Femur (tissue), 1 donor: ENCODE measurements at regions not wholly inside any gene's neighbourhood (a gene's known extent, or its start where the extent isn't known, plus 50 kb on each side); places are given as distances from the start of the nearest gene placed in this dataset.
"Not testable (repeated sequence)": the region's sequence is repeated elsewhere in the genome, so short reads cannot be mapped to it uniquely, and the experiment has no call there.

Source experiments
- DNase-seq: peaks from one replicate; pipeline ENCODE4 v3.0.0-alpha.2; 2017

DNA sequence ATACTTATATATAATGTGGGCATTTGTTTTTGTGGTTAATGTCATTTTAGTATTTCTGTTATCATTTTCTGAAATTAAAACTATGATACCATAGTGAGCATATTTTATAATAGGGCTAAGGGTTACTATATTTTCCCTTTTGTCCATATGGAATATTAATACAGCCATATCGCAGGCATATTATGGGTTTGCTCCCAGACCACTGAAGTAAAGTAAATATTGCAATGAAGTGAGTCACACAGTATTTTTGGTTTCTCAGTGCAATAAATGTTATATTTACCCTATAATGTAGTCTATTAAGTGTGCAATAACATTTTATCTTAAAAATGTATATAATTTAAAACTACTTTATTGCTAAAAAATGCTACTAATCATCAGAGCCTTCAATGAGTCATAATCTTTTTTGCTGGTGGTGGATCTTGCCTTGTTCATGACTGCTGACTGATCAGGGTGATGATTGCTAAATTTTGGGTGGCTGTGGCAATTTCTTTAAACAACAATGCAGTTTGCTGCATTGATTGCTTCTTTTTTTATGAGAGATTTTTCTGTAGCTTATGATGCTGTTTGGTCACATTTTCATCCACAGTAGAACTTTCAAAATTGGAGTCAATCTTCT lies 1044.5 kb upstream of the NOVA1 start:
- DNase-seq = no peak

DNA sequence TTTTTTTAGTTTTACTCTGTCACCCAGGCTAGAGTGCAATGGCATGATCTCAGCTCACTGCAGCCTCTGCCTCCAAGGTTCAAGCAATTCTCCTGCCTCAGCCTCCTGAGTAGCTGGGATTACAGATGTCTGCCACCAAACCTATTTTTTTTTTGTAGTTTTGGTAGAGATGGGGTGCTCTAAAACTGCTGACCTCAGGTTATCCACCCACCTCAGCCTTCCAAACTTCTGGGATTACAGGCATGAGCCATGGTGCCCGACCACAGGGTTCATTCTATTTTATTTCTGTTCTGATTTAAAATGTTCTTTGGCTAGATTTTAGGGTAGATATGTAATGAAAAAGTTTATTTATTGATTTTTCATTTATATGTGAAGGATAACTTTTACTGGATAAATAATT lies 1062.8 kb upstream of the NOVA1 start:
- DNase-seq = no peak

DNA sequence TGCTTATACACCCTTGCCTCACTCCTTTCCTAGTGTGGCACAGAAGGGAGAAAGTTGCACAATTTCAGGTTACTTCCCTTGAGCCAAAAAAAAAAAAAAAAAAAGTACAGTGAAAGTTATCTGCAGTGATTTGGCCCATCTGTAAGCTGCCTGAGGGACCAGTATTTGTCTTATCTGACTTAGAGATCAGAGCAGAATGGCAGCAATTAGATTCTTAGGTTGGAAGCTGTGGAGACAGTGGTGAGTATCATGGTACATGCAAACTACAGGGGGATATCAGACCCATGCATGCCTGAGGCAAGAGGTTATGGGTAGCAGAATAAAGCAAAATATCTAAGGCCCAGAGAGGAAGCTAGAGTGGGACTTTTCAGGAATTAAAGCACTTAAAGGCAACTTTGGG lies 1070.7 kb upstream of the NOVA1 start:
- DNase-seq = no peak

DNA sequence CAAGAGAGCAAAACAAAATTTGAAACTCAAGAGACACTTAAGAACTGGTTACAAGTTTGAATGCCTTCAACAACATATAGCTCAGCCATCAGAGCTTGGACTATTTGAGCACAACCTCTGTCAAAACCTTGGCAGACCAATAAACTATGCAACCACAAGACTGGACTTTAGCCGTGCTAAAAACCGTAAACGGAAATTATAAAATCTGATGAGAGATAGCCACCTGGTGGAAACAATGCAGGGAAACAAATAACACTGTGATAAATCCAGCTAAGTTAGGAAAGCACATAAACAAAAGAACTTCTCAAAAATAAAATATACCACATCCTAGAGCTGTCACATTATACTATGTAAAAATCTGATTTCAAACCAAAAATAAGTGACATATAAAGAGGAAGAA lies 1074.2 kb upstream of the NOVA1 start:
- peak; percentile 16 for DNase-seq

DNA sequence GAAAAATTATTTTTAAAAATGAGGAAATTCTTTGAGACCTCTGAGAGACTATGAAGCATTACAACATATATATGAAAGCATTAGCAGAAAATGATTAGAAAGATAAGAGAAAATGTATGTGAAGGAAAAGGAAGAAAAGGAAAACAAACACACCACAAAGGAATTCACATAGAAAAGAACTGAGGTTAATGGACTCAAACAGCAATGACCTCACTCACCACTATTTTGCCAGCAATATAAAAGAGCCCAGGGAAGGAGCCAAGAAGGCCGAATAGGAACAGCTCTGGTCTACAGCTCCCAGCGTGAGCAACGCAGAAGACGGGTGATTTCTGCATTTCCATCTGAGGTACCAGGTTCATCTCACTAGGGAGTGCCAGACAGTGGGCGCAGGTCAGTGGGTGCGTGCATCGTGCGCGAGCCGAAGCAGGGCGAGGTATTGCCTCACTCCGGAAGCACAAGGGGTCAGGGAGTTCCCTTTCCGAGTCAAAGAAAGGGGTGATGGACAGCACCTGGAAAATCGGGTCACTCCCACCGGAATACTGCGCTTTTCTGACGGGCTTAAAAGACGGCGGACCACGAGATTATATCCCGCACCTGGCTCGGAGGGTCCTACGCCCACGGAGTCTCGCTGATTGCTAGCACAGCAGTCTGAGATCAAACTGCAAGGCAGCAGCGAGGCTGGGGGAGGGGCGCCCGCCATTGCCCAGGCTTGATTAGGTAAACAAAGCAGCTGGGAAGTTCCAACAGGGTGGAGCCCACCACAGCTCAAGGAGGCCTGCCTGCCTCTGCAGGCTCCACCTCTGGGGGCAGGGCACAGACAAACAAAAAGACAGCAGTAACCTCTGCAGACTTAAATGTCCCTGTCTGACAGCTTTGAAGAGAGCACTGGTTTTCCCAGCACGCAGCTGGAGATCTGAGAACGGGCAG lies 1075.2 kb upstream of the NOVA1 start:
- DNase-seq = peak; percentile 20

DNA sequence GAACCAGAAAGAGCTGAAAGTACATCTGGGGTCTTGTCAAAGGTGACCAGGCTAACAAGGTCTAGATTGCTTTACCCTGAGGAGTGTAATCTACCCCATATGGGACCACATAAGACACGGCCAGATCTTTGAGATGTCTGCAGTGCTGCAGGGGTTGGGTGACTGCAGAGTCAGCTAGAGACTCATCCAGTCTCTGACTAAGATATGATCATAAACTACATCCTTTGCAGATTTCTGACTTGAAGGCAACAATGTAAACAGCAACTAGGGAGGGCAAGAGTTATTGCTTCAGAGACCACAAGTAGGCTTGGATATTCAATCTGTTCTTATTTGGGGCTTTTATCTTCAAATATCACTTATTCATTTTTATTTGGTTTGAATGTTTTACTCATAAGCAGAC lies 1080.5 kb upstream of the FOXG1 start:
- DNase-seq = no peak

DNA sequence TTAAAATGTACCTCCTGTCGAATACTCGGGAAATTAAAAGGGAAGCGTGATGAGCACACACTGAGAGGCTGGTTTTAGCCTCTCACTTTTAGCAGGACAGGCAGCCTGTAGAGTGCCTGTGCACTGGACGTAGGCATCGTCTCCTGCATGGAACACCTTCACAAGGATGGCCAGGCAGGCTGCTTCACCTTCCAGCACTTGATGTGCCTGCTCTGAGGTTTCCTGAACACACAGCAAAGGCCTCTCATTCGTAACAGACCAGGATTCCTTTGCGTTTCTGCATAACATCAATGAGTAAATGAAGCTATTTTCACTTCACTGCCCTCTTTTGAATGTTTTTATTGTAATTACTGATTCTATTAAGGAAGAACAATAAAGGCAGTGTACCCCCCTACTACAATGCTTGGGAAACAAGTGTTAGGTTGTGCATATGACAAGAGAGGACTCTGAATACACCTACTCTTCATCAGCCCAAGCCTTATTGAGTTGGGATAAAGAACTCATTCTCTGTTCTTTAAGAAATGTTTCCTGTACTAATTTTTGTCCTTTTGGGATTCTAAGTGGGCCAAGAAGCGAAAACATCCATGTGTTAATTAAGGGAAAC lies 1077.6 kb upstream of the FOXG1 start:
- DNase-seq = no peak

DNA sequence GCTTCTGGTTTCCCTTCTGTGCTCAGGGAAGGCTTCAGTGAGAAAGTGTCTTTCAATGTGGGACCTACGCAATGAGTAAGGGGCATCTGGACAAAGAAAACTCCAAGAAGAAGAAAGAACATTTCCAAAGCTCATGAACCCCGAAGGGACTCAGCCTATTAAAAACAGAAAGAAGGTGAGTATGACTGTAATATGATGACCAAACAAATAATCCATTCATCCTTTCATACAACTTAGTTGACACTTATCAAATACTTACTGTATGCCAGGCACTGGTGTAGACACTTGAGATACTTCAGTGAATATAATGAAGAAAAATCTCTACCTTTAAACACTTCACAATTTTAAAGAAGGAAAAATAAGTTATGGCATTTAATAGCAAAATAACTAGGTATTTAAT lies 1054.2 kb upstream of the FOXG1 start:
- DNase-seq = no peak

DNA sequence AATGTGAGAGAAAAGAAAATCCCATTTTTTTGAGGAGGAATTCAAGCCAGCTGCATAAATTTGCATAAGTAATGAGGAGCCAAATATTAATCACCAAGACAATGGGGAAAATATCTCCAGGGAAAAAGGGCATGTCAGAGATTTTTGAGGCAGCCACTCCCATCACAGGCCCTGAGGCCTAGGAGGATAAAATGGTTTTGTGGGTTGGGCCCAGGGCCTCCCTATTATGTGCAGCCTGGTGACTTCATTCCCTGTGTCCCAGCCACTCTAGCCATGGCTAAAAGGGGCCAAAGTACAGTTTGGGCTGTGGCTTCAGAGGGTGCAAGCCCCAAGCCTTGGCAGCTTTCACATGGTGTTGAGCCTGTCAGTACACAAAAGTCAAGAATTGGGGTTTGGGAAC lies 1051.0 kb upstream of the FOXG1 start:
- DNase-seq = no peak

DNA sequence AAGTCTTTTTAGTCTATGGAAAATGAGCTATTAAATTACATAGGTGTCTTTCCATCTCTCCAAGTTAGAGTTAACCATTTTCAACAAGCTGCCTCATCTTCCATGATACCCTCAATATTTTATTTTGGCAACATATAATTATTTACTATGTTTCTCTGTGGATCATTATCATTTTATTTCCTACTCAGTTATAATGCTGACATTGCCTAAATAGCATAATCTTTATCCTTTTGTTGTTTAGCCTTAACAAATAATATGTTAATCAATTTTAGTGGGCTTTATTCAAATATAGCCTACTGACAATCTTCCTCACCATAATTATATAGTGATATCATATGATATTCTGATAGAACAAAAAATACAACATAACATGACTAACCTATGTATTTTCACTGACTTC lies 1044.8 kb upstream of the FOXG1 start:
- no peak for DNase-seq

DNA sequence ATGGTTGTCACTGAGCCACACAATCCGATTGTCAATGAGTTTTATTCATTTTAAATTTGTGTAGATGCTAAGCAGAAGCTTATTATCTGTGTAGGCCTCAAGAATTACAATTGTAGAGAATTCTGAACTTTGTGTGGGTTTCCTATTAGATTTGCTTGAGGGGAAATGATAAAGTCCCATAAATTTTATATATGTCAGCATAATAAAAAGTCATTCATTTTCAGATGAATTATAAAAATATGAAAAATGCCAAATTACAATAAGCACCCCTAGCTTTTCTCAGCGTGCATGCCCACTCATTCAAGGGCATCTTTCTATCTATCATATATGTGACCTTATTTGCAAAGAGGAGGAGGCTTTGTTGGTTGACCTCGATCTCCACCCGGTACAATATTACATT lies 1041.1 kb upstream of the FOXG1 start:
- DNase-seq = no peak

DNA sequence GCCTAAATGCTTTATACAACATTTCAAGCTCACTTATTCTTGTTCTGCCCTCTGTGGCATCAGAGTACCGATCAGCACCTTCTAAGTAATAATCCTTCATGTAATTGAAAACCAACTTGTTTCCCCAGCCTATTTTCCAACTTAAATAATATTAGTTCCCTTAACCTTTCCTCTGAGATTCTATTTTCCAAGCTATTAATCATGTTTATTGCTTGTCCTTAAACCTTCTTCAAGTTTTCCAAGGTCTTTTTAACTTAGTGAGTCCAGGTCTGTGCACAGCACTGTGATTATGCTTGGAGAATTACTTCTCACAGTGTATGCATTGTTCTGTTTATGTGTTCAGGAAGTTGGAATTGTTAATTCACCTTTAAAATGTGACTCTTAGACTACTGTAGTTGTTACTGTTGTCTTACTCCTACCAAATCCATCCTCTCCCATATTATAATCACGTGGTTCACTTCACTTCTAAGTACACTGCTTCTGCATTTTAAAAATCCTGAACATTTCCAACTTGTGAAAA lies 1039.3 kb upstream of the FOXG1 start:
- DNase-seq = no peak

DNA sequence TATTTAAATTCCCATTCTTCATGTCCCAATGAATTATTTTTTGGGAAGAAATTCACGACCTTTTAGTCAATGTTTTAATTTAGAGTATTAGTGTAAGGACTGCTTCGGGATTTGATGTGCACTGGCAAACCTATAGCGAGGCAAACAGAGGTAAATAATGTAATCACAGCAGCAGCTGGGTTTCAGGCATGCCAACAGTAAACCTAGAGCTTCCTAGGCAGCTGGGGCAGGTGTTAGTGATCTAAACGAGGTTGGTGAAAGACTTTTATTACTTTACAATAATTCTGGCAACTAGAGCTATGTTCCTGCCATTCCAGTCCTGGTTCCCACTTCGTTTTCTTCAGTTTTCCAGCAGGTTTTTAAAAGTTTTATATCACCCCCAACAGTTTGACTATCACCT lies 1036.4 kb upstream of the FOXG1 start:
- no peak for DNase-seq

DNA sequence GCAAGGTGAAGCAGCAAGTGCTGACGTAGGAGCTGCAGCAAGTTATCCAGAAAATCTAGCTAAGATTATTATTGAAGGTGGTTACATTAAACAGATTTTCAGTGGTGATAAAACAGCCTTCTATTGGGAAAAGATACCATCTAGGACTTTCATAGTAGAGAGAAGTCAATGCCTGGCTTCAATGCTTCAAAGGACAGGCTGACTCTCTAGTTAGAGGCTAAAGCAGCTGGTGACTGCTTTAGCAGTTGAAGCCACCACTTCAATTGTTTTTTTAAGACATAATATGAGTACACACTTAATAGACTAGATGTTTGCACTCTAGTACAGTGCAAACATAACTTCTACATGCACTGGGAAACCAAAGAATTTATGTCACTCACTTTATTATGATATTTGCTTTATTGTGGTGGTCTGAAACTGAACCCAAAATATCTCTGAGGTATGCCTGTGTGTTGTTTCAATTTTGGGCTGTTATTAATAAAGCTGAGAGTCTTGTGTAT lies 1026.9 kb upstream of the FOXG1 start:
- no peak for DNase-seq

DNA sequence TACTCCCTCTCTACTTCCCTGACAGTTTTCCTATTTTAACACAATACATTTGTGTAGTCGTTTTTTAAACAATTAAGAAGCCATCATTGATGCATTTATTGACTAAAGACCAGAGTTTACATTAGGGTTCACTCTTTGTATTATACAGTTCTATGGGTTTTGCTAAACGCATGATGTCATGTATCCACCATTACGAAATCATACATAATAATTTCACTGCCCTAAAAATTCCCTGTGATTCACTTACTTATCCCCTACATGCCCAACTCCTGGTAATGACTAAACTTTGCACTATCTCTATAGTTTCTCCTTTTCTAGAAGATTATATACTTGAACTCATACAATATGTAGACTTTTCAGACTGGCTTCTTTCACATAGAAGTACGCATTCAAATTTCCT lies 1016.5 kb upstream of the FOXG1 start:
- no peak for DNase-seq

DNA sequence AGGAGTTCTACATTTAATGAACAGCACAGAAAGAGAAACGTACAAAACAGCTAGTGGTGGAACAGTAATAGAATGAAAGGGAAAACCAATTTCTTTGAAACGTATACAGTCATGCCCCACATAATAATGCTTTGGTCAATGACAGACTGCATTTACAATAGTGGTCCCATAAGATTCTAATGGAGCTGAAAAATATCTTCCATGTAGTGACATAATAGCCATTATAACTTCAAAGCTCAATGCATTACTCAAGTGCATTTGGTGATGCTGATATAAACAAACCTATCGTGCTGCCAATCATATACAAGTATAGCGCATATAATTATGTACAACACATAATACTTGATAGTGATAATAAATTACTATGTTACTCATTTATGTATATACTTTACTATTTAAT lies 1008.9 kb upstream of the FOXG1 start:
- not testable (repeated sequence) for DNase-seq

DNA sequence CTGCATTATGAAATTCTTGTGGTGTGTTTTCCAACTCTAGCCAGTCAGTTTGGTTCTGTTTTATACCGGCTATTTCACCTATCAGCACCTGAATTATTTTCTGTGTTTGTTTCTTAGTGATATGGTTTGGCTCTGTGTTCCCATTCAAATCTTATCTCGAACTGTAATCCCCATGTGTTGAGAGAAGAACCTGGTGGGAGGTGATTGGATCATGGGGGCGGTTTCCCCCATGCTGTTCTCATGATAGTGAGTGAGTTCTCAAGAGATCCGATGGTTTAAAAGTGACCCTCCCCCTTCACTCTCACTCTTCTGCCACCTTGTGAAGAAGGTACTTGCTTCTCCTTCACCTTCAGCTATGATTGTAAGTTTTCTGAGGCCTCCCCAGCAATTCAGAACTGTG lies 1006.2 kb upstream of the FOXG1 start:
- not testable (repeated sequence) for DNase-seq

DNA sequence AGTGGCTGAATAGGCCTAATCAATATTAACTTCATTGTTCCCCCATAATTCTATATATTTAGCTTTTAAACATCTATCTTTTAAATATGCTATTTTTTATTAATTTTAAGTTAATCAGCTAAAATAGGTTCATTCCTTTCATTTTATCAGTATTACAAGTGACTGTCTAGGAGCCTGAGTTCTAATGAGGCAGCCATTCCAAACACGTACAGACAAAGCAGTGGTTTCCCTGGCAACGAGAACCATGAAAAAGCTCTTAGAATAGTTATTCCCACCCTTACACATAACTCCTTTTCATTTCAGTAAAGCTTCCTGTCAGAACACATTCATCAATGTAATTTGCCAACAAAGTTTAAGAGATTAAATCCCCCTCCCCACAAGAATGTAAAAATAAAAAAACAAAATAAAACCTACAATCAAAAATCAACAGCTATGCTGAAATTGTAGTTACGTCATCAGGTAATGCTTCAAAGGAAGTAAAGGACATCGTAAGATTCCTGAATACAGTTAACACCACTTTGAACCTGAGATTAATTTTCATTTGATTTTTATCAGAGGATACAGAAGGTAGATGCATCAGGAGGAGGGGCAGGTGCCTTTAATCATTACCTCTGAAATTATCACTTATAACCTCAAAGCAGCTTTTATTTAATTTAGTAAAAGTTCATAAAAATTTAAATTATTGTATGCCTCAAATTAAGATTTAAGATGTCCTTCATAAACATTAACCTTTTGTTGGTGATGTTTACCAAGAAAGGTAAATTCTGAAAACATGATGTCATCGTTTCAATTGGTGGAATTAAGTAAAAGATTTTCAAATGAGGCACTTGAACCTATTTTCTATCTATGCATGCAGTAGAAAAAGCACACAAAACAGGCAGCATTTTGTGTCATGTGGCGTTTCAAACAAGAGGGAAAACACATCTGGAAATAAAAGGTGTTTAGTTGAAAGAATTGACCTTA lies 967.2 kb upstream of the FOXG1 start:
- not testable (repeated sequence) for DNase-seq

DNA sequence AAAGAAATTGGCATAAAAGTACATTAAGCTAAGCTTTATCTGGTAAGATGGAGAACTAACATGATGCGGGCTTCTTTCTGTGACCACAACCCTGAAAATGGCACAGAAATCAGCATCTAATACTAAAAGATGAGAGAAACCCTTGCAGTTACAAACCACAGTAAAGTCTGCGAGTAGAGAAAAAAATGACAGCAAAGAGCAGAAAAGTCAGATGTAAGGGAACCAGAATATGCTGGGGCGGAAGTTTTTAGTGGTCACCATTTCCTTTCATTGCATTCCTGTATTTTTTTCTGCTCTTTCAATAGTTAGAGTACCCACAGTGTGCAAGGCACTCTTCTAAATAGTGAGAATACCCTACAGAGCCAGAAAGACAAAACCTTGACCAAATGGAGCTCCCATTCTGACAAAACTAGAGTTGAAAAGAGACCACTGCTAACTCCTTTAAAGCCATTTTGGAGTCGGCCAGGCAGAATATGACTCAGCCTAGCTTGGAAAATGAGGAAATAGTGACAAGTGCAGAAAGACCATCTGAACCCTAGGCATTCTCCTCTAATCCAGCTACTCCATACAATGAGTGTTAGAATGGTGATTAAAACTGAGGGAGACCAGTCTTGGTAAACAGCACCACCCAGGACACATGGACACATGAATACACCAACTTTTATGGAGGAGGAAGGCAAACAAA lies 948.7 kb upstream of the FOXG1 start:
- DNase-seq = not testable (repeated sequence)

DNA sequence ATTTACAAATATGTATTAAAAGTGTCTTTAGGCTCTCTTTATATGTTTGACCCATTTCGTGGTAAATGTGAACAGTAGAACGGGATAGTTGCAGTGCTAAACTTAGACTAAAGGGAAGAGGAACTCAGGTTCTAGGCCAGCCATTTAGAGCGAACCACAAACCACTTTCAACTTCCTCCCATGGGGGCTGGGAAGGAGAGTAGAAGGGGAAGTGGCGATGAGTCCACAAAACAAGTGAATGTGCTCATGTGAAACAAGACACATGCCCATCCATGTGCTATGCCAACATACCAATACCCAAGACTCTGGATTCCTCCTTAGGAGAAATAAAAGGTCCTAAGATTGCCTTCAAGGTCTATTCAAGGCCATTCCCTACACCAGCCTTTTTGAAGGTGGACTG lies 940.4 kb upstream of the FOXG1 start:
- DNase-seq = peak; percentile 17

DNA sequence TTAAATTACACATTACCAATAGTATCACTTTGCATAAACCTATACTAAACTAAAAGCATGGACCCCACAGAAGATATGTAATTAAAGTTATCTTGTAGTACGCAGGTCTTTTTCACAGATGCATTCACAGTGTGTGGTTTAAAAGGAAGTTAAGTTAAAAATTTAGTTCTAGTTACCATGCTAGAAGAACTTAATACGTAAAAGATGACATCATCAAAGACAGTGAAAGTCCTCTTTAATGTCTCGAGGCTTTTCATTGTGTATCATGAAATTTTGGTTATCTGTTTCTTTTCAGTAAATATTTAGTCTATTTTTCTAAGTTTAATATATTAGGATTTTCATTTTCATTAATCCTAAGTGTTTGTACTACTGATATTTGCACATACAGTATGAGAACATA lies 934.6 kb upstream of the FOXG1 start:
- DNase-seq = not testable (repeated sequence)

DNA sequence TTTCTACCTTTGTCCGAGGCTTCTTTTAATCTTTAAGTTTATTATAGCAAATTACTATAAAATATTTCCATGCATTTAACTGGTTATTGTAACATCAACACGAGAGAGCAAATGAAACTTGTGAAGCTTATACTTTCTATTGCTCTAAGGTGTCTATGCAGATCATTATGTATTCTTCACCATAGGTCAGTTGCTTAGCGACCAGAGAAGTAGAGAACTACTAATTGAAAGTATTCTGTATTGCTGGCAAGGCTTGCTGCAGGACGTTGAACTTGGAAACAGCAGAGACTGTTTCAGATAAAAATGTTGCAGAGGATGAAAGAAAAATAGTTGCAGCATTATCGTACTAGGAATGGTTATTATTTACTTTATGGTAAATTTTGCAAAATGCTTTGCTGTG lies 933.6 kb upstream of the FOXG1 start:
- DNase-seq = not testable (repeated sequence)
